Endothelial cell (in vitro differentiated cells): ENCODE measurements at regions not wholly inside any gene's neighbourhood (a gene's known extent, or its start where the extent isn't known, plus 50 kb on each side); places are given as distances from the start of the nearest gene placed in this dataset.

ENCODE experiments used
- DNase-seq: peaks from one replicate; pipeline ENCODE4 v3.0.0; 2021; ENCODE audit warnings: low spot score
- H3K27ac Mint-ChIP-seq: one replicate; pipeline ENCODE4 v1.8.0; 2021; ENCODE audit warnings: mixed read lengths, inconsistent platforms; ENCODE audit not compliant: unreplicated experiment
- H3K27me3 Mint-ChIP-seq: one replicate; pipeline ENCODE4 v1.8.0; 2021; ENCODE audit warnings: mild to moderate bottlenecking, moderate library complexity, mixed read lengths, inconsistent platforms; ENCODE audit not compliant: unreplicated experiment
- H3K36me3 Mint-ChIP-seq: one replicate; pipeline ENCODE4 v1.8.0; 2021; ENCODE audit warnings: mild to moderate bottlenecking, low read depth, mixed read lengths, inconsistent platforms; ENCODE audit not compliant: unreplicated experiment
- H3K4me1 Mint-ChIP-seq: one replicate; pipeline ENCODE4 v1.8.0; 2021; ENCODE audit warnings: mild to moderate bottlenecking, mixed read lengths, inconsistent platforms; ENCODE audit not compliant: unreplicated experiment
- H3K4me3 Mint-ChIP-seq: one replicate; pipeline ENCODE4 v1.8.0; 2021; ENCODE audit warnings: mild to moderate bottlenecking, mixed read lengths, inconsistent platforms; ENCODE audit not compliant: unreplicated experiment
- H3K9me3 Mint-ChIP-seq: one replicate; pipeline ENCODE4 v1.8.0; 2021; ENCODE audit warnings: mixed read lengths, inconsistent platforms; ENCODE audit not compliant: unreplicated experiment
- CTCF ChIP-seq: fragments of 200-600 bp; sonication (generic); IDR thresholded peaks from one replicate; pipeline ENCODE4 v1.5.0; 2021; ENCODE audit warnings: antibody characterized with exemption; ENCODE audit not compliant: unreplicated experiment

- TF ChIP-seq CTCF = no peak
- DNase-seq = no peak
- no peak overlapping the region for H3K27ac Mint-ChIP-seq
- no peaks in the 10 kb centered on the region for H3K4me1 Mint-ChIP-seq
- no peaks in the 10 kb centered on the region for H3K36me3 Mint-ChIP-seq
- H3K27me3 Mint-ChIP-seq = no peaks in the 10 kb centered on the region
- H3K4me3 Mint-ChIP-seq = no peak overlapping the region
- no peaks in the 10 kb centered on the region for H3K9me3 Mint-ChIP-seq
Measured at GRCh38 chr16:9644258-9644657, 538.0 kb downstream of the GRIN2A start.

GRCh38 chr16:9645911-9646310 lies 536.3 kb downstream of the GRIN2A start:
- Mint-ChIP-seq H3K27ac (no peak overlapping the region), H3K9me3 (no peaks in the 10 kb centered on the region), H3K4me1 (no peaks in the 10 kb centered on the region), H3K4me3 (no peak overlapping the region), H3K36me3 (no peaks in the 10 kb centered on the region), H3K27me3 (no peaks in the 10 kb centered on the region)
- TF ChIP-seq CTCF = no peak
- DNase-seq = no peak

- Mint-ChIP-seq H3K9me3 (no peaks in the 10 kb centered on the region), H3K27ac (no peak overlapping the region), H3K4me1 (no peaks in the 10 kb centered on the region), H3K36me3 (no peaks in the 10 kb centered on the region), H3K27me3 (no peaks in the 10 kb centered on the region), H3K4me3 (no peak overlapping the region)
- TF ChIP-seq CTCF = peak; percentile 72
- peak; percentile 15 for DNase-seq
Measured at GRCh38 chr16:9647981-9648701, 534.1 kb downstream of the GRIN2A start.

GRCh38 chr16:9650284-9650683 lies 531.9 kb downstream of the GRIN2A start:
- no peak for DNase-seq
- no peaks in the 10 kb centered on the region for H3K4me1 Mint-ChIP-seq
- no peak overlapping the region for H3K4me3 Mint-ChIP-seq
- no peak for TF ChIP-seq CTCF
- H3K27me3 Mint-ChIP-seq = no peaks in the 10 kb centered on the region
- H3K27ac Mint-ChIP-seq = no peak overlapping the region
- no peaks in the 10 kb centered on the region for H3K9me3 Mint-ChIP-seq
- H3K36me3 Mint-ChIP-seq = no peaks in the 10 kb centered on the region

GRCh38 chr16:9655051-9655450 lies 527.2 kb downstream of the GRIN2A start:
- TF ChIP-seq CTCF = no peak
- no peaks in the 10 kb centered on the region for H3K4me1 Mint-ChIP-seq
- H3K9me3 Mint-ChIP-seq = no peaks in the 10 kb centered on the region
- H3K4me3 Mint-ChIP-seq = no peak overlapping the region
- H3K27me3 Mint-ChIP-seq = peaks cover 6% of the 10 kb centered on the region
- H3K36me3 Mint-ChIP-seq = no peaks in the 10 kb centered on the region
- no peak for DNase-seq
- no peak overlapping the region for H3K27ac Mint-ChIP-seq
